HG03342 (cell line): ENCODE measurements at regions not wholly inside any gene's neighbourhood (a gene's known extent, or its start where the extent isn't known, plus 50 kb on each side); places are given as distances from the start of the nearest gene placed in this dataset.
"Not testable (repeated sequence)": the region's sequence is repeated elsewhere in the genome, so short reads cannot be mapped to it uniquely, and the experiment has no call there.

Experiments used
- ATAC-seq: cut with Tn5 transposase; IDR thresholded peaks from one replicate; pipeline ENCODE4 v1.9.1; 2021; ENCODE audit warnings: mild to moderate bottlenecking, moderate library complexity; ENCODE audit not compliant: unreplicated experiment

GRCh38 chr1:38672692-38673091 is 186.9 kb downstream of the RRAGC start:
- ATAC-seq = no peak

DNA sequence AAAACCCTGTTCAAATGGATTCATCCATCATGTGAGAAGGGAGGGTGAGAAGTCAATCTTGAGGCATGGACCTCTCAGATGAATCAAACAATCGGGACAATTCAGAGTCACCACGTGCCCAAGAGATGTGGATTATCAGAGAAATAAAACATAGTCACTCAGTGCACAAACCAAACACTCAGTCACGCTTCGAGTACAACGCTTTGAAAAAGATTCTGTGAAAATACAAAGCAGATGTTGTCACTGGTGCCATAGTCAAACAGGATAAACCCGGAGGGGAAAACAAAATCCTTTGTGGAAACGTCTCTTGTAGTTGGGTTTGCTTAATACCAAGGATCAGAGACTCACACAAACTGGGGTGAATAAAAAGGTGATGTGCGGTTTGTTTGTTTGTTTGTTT is 188.4 kb downstream of the RRAGC start:
- no peak for ATAC-seq

DNA sequence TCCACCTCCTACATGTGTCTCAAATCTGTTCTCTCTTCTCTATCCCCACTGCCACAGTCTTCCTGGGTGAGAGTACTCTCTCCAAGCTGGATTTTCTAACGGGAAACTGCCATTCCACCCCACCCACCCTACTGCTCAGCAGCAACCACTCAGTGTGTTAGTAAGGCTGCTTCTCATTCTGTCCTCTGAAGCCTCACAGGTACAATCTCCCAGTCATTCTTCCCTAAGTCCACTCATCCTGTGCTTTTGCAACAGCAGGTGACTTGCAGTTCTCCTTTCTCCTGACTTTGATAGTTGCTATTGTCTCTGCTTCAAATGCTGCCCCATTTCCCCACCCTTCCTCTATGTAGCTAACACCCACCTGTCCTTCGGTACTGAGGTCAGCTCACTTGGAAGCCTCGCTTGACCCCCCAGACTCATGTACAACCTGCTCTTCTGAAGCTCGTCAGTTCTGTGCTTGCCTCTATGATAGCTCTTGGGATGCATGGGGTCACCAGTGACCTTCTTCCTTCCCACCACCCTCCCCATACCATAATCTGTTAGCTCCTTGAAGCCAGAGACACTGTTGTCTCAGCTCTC is 188.9 kb downstream of the RRAGC start:
- no peak for ATAC-seq

- ATAC-seq = no peak
These were observed 191.9 kb downstream of the RRAGC start for GRCh38 chr1:38667626-38668025.

DNA sequence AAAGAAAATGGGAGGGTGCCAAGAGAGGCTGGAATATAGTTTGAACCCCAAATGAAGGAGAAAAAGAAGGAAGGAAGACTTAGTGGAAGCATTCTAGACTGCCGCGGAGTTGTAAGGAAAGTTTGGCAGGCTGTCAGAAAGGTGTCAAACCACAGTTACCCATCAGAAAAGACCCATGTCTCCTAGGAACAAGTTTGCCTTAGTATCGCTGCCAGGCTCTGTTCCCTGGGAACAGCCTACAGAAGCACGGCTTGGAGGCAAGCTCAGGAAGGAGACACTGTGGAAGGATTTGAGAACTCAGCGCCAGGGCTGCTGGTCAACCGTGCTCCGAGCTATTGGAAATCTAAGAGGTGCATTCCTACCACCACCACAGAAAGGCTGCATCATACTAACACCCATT is 197.4 kb downstream of the RRAGC start:
- no peak for ATAC-seq

DNA sequence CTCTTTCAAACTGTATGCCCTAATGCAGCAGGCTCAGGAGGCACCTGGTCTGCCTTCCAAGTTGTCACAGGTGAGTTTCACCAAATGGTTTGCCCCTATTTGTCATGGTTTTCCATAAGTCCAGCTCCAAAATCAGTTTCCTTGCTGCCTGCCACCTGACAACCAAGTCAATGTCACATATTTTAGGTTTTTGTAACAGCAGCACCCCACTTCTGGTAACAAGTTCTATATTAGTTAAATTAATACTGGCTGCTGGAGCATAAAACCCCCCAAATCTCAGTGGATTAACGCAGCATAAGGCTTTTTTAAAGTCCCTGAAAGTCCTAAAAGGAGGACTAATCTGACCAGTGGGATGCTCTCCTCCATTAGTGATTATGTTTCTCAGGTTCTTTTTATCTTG is 200.7 kb downstream of the RRAGC start:
- no peak for ATAC-seq

DNA sequence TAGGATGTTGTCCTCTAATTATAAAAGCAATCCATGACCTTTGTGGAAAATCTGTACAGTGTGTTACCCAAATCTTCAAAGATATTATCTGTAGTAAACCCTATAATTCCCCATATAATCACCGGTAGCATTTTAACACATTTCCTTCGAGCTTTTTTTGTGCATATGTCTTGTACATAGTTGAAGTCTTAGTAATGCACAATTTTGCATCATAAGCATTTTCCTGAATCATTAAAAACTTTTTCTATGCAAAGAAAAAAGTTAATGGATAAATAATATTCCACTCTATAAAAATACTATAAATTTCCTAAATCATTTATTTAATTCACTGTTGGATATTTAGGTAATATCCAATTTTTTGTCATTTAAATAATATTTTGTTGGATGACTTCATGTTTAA is 201.7 kb downstream of the RRAGC start:
- no peak for ATAC-seq

DNA sequence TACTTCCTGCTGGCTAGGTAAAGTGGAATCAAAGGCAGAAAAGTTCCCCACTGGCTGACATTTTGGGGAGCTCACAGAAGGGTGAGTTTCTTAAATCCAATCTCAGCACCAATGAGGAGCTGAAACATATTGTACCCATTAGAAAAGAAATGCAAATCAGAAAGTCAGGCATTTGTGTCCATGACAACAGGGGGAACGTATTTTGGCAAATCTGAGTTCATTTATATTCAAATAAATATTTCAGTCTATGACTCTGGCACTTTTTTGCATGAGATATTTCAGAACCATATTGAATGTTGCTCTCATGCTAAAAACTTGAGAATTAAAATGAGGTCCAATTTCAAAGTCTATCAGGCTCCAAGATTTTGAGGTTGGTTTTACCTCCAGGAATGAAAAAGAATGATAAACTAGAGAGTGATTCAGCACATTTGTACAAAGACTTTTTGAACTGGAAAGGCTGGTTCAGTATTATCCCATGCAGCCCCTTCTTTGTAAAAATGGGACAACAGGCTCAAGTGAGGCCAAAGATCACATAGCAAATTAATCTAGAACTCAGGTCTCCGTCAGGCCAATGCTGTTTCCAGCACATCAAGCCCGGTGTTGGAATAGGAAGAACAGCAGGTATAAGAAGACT is 202.2 kb downstream of the RRAGC start:
- ATAC-seq = no peak

DNA sequence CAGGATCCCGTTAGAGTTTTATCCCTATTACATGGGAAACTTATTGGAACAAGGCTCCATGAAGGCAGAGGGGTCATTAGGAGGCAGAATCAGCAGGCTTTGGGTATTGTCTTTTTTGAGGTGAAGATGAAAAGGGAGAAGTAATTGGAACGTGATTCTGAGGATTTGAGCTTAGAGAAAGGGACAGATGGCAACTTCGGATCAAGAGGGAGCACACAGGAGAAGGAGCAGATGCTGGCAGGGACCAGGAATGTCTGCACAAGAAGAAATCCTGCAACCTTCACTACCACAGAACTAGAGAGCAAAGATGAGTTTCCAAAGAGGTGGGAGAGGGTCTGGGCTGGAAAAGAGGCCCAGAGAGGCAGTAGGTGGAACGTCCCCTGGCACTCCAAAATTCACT is 202.8 kb downstream of the RRAGC start:
- no peak for ATAC-seq

- ATAC-seq = no peak
These were observed 207.4 kb downstream of the RRAGC start for GRCh38 chr1:38652217-38652616.

DNA sequence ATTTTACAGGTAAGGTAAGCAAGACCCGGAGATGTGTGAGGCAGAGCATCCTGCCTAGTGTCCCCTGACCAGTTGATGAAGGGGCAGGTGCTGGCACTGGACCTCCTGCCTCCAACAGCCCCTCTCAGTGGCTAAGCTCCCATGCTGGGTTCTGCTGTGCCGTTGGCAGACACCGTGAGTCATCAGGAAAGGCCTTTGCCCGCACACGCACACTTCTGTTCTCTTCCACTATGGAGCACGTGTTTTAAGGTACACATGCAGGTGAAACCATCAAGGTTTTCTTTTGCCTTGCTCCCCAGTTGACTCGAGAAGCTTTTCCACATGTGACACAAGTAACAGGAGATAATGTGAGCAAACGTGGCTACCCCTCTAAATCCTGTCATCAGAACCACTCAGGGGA is 207.9 kb downstream of the RRAGC start:
- ATAC-seq = no peak

DNA sequence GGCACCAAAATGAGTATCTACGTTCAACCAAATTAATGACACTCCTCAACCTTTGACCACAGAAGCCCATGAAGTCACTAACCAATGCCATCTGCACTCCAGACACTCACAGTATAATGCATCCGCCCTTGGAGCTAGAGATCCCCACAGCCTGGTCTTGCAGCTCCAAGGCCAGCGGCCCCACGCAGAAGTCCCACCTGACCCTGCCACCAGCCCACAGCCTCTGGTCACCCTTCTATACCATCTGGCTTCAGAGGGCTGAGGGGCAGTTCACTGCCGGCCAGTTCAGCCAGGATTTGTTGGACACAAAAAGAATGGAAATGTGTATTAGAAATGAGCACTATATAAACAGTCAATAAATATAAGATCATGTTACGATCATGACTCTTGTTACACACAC is 211.2 kb downstream of the RRAGC start:
- no peak for ATAC-seq

- ATAC-seq = not testable (repeated sequence)
These were observed 212.2 kb downstream of the RRAGC start for GRCh38 chr1:38647341-38647740.

DNA sequence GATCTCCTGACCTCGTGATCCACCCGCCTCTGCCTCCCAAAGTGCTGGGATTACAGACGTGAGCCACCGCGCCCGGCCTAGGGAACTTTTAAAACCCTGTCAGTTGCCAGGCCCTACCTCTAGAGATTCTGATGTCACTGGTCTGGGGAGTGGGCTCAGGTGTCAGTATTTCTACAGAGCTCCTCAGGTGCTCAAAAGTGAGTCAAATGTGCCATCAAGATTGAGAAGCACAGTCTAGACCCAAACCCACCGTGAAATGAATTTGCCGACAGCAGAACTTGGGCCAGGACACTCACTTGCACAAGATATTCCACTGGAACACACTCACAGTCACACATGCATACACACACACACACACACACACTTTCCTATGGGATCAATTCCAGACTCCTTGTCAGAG is 215.5 kb downstream of the RRAGC start:
- no peak for ATAC-seq

DNA sequence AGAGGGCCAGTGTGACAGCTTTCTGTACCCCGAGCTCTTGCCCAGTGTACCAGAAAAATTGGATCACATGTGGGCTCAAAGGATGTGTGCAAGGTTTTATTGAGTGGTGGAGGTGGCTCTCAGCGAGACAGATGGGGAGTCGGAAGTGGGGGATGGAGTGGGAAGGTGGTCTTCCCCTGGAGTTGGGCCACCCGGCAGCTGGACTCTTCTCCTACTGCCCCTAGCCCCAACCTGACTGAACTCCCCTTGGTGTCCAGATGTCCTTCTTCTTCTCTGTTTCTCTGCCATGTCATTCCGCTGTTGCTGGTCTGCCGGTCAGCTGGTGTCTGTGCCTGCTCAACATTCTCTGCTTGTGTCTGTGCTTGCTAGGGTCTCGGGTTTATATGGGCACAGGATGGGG is 217.9 kb downstream of the RRAGC start:
- no peak for ATAC-seq

DNA sequence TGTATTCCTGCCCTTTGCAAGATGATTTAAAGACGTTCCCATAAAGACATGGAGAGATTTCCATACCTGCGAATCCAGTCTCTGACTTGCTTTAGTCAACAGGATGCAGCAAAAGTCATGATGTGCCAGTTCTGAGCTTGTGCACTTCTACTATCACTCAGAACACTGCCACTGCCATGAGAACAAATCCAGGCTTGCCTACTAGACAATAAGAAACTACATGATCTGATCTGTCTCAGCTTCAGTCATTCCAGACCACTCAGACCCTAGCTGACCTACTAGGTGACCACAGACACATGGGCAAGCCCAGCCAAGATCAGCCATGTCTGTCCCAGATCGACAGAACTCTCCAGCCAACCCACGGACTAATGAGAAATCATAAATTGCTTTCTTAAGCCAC is 219.2 kb downstream of the RRAGC start:
- ATAC-seq = no peak

GRCh38 chr1:38628241-38628640 is 231.3 kb downstream of the RRAGC start:
- ATAC-seq = no peak

- no peak for ATAC-seq
These were observed 233.6 kb downstream of the RRAGC start for GRCh38 chr1:38625939-38626338.

GRCh38 chr1:38624336-38625039 is 235.1 kb downstream of the RRAGC start:
- no peak for ATAC-seq

DNA sequence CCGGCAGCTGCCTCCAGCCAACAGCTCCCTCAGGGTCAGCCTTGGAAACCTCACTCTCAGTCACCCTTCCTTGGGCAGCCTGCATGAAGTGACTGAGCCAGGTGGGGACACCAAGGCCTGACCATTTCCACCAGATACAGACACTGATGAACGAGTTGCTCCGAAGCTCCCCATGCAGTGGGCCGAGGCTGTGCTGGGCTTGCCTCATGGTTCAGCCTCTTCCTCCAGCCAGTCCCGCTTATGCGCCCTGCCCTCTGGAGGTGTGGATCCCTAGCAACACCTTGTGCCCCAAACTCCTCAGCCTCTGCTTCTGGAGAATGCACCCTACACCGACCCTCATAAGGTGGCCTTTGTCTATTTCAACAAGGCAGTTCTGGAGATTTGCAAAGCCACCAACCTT is 236.0 kb downstream of the RRAGC start:
- ATAC-seq = no peak

DNA sequence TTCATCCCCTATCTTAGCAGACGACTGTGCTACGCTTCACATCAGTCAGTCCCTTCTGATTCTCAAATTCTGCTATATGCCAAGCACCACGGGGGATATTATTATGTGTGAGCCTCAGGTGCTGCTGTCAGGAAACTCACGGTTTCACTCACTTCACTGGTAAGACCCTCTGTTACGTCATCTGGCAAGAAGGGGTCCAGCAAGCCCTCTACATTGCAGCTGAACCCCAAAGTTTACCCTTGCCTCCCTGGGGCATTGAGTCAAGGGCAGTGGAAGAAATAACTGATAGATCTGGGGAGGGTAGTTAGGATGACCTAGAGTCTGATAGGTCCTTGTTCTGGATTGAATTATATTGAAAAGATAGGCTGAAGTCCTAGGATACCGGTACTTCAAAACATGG is 237.4 kb downstream of the RRAGC start:
- ATAC-seq = no peak

GRCh38 chr1:38616846-38617245 is 242.7 kb downstream of the RRAGC start:
- no peak for ATAC-seq

- ATAC-seq = no peak
These were observed 243.9 kb downstream of the RRAGC start for GRCh38 chr1:38615680-38616079.
